HG03378 (cell line): ENCODE measurements at regions not wholly inside any gene's neighbourhood (a gene's known extent, or its start where the extent isn't known, plus 50 kb on each side); places are given as distances from the start of the nearest gene placed in this dataset.
A peak's percentile ranks its signal among the peaks of the same experiment; 100 is the strongest.
"Not testable (repeated sequence)": the region's sequence is repeated elsewhere in the genome, so short reads cannot be mapped to it uniquely, and the experiment has no call there.

ENCODE experiments used
- ATAC-seq: cut with Tn5 transposase; IDR thresholded peaks from one replicate; pipeline ENCODE4 v1.9.1; 2021; ENCODE audit warnings: mild to moderate bottlenecking, moderate library complexity; ENCODE audit not compliant: unreplicated experiment

- ATAC-seq = no peak
Measured at GRCh38 chrX:7640392-7640791, 202.6 kb upstream of the VCX start.

GRCh38 chrX:7638078-7638710, 204.8 kb upstream of the VCX start:
- no peak for ATAC-seq

- no peak for ATAC-seq
Measured at GRCh38 chrX:7637066-7637465, 205.9 kb upstream of the VCX start.

- no peak for ATAC-seq
Measured at GRCh38 chrX:7635604-7636003, 207.4 kb upstream of the VCX start.

- ATAC-seq = no peak
Measured at GRCh38 chrX:7620560-7620959, 222.4 kb upstream of the VCX start.

GRCh38 chrX:7617994-7618393, 225.0 kb upstream of the VCX start:
- ATAC-seq = no peak

GRCh38 chrX:7614616-7615015, 228.4 kb upstream of the VCX start:
- no peak for ATAC-seq

- ATAC-seq = not testable (repeated sequence)
Measured at GRCh38 chrX:7608625-7609024, 234.3 kb upstream of the VCX start.

GRCh38 chrX:7606039-7606652, 236.8 kb upstream of the VCX start:
- no peak for ATAC-seq

GRCh38 chrX:7603387-7603786, 239.6 kb upstream of the VCX start:
- ATAC-seq = no peak

- ATAC-seq = no peak
Measured at GRCh38 chrX:7596822-7597221, 246.1 kb upstream of the VCX start.

- not testable (repeated sequence) for ATAC-seq
Measured at GRCh38 chrX:7593370-7593769, 249.6 kb upstream of the VCX start.

GRCh38 chrX:7586126-7586525, 256.8 kb upstream of the VCX start:
- ATAC-seq = peak; percentile 89

- ATAC-seq = no peak
Measured at GRCh38 chrX:7582191-7582590, 260.8 kb upstream of the VCX start.

GRCh38 chrX:7580127-7580526, 262.8 kb upstream of the VCX start:
- ATAC-seq = no peak

- no peak for ATAC-seq
Measured at GRCh38 chrX:7574325-7574724, 268.6 kb upstream of the VCX start.

- ATAC-seq = no peak
Measured at GRCh38 chrX:7570432-7571029, 272.4 kb upstream of the VCX start.

- ATAC-seq = no peak
Measured at GRCh38 chrX:7568597-7568996, 274.4 kb upstream of the VCX start.

GRCh38 chrX:7568130-7568529, 274.8 kb upstream of the VCX start:
- no peak for ATAC-seq

GRCh38 chrX:7552760-7553159, 290.2 kb upstream of the VCX start:
- ATAC-seq = no peak

- ATAC-seq = no peak
Measured at GRCh38 chrX:7546551-7547080, 296.4 kb upstream of the VCX start.

- no peak for ATAC-seq
Measured at GRCh38 chrX:7545564-7545963, 297.4 kb upstream of the VCX start.
